ENCODE measurements at regions not wholly inside any gene's neighbourhood (a gene's known extent, or its start where the extent isn't known, plus 50 kb on each side); places are given as distances from the start of the nearest gene placed in this dataset.

- TF ChIP-seq ASH2L (IDR thresholded peaks at IDR 0.05; ENCODE audit: low read length), result no peak
- no peak for TF ChIP-seq TEAD4 (IDR thresholded peaks at IDR 0.05; ENCODE audit: low read depth, low read length)
- no peak for TF ChIP-seq SIRT6 (IDR thresholded peaks at IDR 0.05; ENCODE audit: low read length)
- TF ChIP-seq CBX5 (IDR thresholded peaks at IDR 0.05; ENCODE audit: low read depth, low read length), result no peak
- no peak for TF ChIP-seq CREB1 (IDR thresholded peaks at IDR 0.05)
- no peak for TF ChIP-seq SAP30 (IDR thresholded peaks at IDR 0.05; ENCODE audit: insufficient read depth, insufficient replicate concordance, low read length)
Observed at GRCh38 chr6:97394160-97394748, 111.2 kb upstream of the MMS22L start (continued).
